ENCODE measurements at regions not wholly inside any gene's neighbourhood (a gene's known extent, or its start where the extent isn't known, plus 50 kb on each side); places are given as distances from the start of the nearest gene placed in this dataset.

- intact Hi-C loops (cut with DNase I): no loop called here
- Histone ChIP-seq H3K4me1 (replicated peaks in 1 of 2) (no peaks in the 10 kb centered on the region), H3K4me3 (no peak overlapping the region), H3K36me3 (replicated peaks in 1 of 2) (no peaks in the 10 kb centered on the region), H3K27ac (no peak overlapping the region), H3K9me3 (replicated peaks in 1 of 3) (no peaks in the 10 kb centered on the region), H3K27me3 (no peaks in the 10 kb centered on the region)
- DNase-seq: no peak
- WGBS, 4 donors: 69 to 75% (median 71%) methylated on average over 8 of the region's 8 CpGs
- TF ChIP-seq CTCF (IDR thresholded peaks at IDR 0.05): no peak
- TF ChIP-seq POLR2A (IDR thresholded peaks at IDR 0.05): no peak
These were observed 150.2 kb upstream of the PRSS58 start for GRCh38 chr7:142407939-142408570.

GRCh38 chr7:142405122-142405765, 147.4 kb upstream of the PRSS58 start:
- no peak overlapping the region for H3K4me3 ChIP-seq
- no peaks in the 10 kb centered on the region for H3K36me3 ChIP-seq (replicated peaks in 1 of 2)
- H3K9me3 ChIP-seq (replicated peaks in 1 of 3): no peaks in the 10 kb centered on the region
- H3K27me3 ChIP-seq: no peaks in the 10 kb centered on the region
- intact Hi-C loops (cut with DNase I): no loop called here
- WGBS, 4 donors: 78 to 93% (median 90%) methylated on average over 6 to 7 of the region's 7 CpGs
- no peak overlapping the region for H3K27ac ChIP-seq
- DNase-seq: no peak
- no peak for TF ChIP-seq CTCF (IDR thresholded peaks at IDR 0.05)
- no peaks in the 10 kb centered on the region for H3K4me1 ChIP-seq (replicated peaks in 1 of 2)

GRCh38 chr7:142401951-142402350, 144.1 kb upstream of the PRSS58 start:
- intact Hi-C loops (cut with DNase I): no loop called here
- H3K27ac ChIP-seq: no peak overlapping the region
- WGBS, 4 donors: 69 to 96% (median 70%) methylated on average over 3 of the region's 3 CpGs

DNA sequence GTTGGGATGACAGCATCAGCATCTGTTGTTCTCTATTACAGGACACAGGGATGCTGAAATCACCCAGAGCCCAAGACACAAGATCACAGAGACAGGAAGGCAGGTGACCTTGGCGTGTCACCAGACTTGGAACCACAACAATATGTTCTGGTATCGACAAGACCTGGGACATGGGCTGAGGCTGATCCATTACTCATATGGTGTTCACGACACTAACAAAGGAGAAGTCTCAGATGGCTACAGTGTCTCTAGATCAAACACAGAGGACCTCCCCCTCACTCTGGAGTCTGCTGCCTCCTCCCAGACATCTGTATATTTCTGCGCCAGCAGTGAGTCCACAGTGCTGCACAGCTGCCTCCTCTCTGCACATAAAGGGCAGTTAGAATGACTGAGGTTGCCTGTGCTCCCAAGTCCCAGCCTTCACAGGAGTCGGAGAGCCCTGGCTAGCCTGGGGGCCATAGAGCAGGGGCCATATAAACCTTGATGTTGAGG, 142.2 kb upstream of the PRSS58 start:
- H3K9me3 ChIP-seq (replicated peaks in 1 of 3): no peaks in the 10 kb centered on the region
- DNase-seq: no peak
- H3K27ac ChIP-seq: no peak overlapping the region
- 63 to 76% (median 67%) methylated on average over 4 to 5 of the region's 5 CpGs for WGBS, 4 donors
- no peak overlapping the region for H3K4me3 ChIP-seq
- no peaks in the 10 kb centered on the region for H3K27me3 ChIP-seq
- no peaks in the 10 kb centered on the region for H3K36me3 ChIP-seq (replicated peaks in 1 of 2)
- H3K4me1 ChIP-seq (replicated peaks in 1 of 2): no peaks in the 10 kb centered on the region
- TF ChIP-seq POLR2A (IDR thresholded peaks at IDR 0.05) (no peak), CTCF (IDR thresholded peaks at IDR 0.05) (no peak)
- intact Hi-C loops (cut with DNase I): no loop called here

More at GRCh38 chr7:142401951-142402350, 144.1 kb upstream of the PRSS58 start:
- no peaks in the 10 kb centered on the region for H3K4me1 ChIP-seq (replicated peaks in 1 of 2)
- H3K27me3 ChIP-seq: no peaks in the 10 kb centered on the region
- DNase-seq: no peak
- H3K36me3 ChIP-seq (replicated peaks in 1 of 2): no peaks in the 10 kb centered on the region
- H3K9me3 ChIP-seq (replicated peaks in 1 of 3): no peaks in the 10 kb centered on the region
- no peak for TF ChIP-seq POLR2A (IDR thresholded peaks at IDR 0.05)
- no peak for TF ChIP-seq CTCF (IDR thresholded peaks at IDR 0.05)
- no peak overlapping the region for H3K4me3 ChIP-seq
